Stimulated activated CD8-positive, alpha-beta memory T cell treated with anti-CD3 and anti-CD28 coated beads, Interleukin-15, amount 100 ng/mL, for 48 hours (primary cell): ENCODE measurements at regions not wholly inside any gene's neighbourhood (a gene's known extent, or its start where the extent isn't known, plus 50 kb on each side); places are given as distances from the start of the nearest gene placed in this dataset.
"Not testable (repeated sequence)": the region's sequence is repeated elsewhere in the genome, so short reads cannot be mapped to it uniquely, and the experiment has no call there.

Experiments
- DNase-seq, 2 donors: peaks; one replicate each; pipeline ENCODE4 v3.0.0-alpha.2; 2020; ENCODE audit warnings: low read depth in 2 of 2

DNA sequence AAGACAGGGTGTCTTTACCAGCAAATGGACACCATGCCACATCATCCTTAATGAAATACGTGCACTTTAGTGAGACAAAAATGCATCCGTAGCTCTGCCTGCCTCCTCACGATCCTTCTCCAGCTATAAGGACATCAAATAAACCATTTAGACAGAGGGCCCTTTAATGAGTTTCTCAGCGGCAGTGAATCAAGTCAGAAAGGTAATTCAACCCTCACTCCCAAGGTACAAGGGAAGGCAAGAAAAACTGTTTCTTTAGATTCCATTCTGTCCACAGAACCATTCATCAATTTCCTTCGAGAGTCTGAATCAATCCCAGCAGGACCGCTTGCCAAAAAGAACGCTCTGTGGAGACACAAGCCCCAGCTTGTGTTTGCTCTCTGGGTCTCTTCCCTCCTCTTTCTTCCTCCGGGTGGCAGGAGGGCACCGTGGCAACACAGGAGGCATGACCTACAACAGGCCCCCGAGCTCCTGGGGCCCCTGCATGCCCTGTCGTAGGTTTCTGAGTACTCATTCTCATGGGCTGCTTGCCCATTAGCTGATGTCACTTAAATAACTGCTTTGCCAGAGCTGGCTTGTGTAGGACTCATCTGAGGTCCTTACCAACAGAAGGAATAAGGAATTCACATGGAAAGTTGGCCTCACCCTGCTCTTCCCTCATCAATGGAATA lies 297.8 kb upstream of the PRKCQ start:
- no peak for DNase-seq

DNA sequence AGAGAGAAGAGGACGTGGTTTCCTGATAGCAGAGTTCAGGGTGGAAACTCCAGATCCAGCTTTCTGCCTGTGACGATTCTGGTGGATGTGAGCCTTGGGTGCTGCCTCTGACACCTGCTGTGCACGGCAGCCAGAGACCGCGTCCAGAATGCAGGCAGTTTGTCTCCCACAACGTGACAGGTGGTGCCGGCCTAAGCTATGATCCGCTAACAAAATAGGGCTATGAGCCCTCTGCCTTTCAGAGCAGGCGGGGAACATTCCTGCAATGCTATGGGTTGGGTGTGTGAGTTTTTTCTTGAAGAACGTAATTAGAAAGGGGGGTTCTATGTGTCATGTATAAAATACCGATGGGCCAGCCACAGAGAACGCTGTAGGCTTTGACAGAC lies 297.3 kb upstream of the PRKCQ start:
- no peak for DNase-seq

DNA sequence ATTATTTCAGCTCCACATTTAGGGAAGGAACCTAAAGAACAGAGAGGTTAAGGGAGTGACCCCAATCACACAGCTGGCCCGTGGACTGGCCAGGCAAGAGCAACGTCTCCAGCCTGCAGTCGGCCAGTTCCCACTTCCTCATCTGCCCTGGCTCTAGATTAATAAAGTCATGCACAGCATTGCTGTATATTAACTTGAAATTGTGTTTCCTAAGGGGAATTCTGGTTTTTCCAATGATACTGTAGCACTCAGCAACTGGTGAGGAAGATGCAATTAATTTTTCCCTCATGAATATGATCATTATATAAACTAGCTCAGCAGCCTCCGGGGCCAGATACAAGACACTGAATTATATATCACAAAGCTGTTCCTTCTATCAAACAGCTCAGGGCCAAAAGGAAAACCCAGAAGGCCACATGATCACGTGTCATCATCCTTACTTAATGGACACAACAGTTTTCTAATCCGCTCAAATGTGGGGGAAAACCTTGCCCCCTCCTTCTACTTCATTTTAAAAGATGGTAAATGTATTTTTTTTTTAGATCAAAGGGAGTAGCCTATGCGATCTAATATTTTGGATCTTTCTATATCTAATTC lies 295.3 kb upstream of the PRKCQ start:
- DNase-seq = no peak

DNA sequence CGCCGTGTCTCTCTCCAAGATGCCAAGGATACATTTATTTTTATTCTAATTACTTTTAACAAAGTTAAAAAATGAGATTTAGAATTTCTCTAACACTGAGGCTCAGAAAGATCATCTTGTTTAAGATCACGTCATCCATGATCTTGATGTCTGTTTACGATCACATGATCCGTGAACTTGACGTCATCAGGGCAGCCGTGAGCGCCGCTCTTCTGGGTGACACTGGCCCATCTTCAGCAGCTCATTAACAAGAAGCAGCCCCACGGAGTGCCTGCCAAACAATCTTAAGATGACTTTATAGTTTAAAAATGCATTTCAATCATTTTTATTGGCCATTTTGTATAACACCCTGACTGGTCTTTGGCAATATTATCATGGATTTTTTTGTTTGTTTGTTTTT lies 291.1 kb upstream of the PRKCQ start:
- no peak for DNase-seq

DNA sequence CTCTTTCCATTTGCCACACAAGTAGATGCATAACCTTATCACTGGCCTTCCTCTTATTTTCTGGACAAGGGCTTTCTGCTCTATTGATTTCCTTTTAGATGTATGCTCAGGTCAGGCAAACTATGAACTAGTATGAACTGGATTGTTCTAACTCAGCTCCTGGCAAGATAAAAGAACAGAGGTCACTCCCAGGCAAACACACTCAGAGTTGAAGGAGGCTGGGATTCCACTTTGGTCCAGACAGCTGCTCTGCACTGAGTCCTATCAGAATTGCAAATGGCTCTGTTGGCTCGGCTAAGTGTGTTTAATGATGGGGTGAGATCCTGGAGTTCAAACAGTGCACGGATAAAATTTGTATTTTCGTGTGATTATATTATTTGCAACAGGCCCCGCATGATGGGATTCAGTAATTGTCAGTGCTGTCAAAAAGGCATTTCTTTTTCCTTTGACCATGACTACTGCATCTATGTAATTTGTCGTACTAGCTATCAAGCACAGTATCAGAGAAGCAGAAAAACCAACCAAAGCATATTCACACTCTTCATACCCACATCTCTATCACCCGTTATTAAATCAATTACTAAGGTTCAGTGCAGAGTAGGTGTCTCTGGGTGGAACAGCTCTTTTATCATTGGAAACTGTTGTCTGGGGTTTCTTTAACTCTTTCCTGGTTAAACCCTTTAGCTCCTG lies 288.1 kb upstream of the PRKCQ start:
- DNase-seq = no peak

DNA sequence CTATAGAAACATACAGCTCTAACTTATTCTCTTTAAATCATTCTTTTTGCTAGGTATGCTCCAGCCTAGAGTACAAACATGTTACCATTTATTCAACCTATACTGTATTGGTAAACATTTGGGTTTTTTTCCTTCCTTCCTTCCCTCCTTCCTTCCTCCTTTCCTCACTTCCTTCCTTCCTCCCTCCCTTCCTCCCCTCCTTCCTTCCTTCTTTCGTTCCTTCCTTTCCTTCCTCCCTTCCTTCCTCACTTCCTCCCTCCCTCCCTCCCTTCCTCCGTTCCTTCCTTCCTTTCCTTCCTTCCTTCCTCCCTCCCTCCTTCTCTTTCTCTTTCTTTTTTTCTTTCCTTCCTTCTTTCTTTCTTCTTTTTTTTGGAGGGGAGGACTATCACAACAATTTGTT lies 286.7 kb upstream of the PRKCQ start:
- DNase-seq = no peak

DNA sequence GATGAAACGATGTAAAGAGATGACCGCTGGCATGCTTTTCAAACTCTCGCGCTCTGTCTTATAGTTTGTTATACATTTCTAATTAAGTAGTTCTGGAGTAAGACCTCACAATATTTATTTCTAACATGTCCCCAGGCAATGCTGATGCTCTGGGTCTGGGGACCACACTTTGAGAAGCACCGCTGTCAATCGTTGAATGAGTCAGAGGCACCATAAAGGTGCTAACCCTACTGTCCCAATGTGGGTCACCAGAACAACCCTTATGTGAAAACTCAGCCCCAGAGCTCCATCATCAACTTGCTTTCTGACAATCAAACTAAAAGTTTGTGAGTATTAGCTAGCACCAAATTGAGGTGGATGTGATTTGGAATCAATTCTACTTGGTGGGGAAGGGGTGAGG lies 284.1 kb upstream of the PRKCQ start:
- DNase-seq = no peak

DNA sequence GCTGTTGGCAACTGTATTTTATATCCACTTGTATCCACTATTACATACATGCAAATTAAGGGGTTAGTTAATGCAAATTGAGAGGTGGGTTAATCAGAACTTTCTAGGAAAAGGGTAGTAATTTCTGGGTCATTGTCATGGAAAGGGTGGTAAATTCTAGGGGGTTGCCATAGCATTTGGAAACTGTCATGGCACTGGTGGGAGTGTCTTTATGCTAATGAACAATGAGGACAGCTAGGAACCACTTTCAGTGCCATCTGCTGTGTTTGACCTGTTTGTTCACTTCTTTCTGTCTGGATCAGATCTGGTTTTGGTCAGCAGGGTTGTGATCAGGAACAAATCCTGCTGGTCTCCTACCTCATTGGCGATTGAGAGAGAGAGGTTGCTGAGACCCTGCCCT lies 283.3 kb upstream of the PRKCQ start:
- DNase-seq = no peak

DNA sequence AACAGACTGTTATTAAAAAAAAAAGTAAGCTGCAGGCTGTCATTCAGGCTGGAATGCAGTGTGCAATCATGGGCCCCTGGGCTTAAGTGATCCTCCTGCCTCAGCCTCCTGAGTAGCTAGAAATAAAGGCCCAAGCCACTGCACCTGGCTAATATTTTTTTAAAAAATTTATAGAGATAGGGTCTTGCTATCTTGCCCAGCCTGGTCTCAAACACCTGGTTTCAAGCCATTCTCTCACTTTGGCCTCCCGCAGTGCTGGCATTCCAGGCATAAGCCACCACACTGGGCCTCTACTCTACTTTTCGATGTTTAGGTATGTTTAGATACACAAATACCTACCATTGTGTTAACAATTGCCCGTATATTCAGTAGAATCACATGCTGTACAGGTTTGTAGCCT lies 270.4 kb upstream of the PRKCQ start:
- DNase-seq = no peak

DNA sequence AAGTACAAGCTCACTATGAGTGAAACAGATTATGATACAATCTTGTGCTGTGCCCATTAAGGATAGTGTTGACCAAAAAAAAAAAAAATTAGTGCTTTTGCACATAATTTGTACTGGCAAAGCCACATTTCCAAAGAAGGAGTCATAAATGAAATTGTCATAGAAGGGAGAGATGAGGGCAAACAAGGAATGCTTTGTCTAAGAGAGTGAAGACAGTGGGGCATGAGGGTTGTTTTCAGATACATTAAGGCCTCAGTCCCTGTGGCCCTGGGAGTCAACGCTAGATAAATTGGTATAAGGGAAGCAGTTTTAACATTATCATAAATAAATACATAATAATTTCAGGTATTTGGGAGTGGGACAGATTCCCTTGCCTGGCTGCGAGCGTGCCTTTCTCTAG lies 267.5 kb upstream of the PRKCQ start:
- DNase-seq = no peak

DNA sequence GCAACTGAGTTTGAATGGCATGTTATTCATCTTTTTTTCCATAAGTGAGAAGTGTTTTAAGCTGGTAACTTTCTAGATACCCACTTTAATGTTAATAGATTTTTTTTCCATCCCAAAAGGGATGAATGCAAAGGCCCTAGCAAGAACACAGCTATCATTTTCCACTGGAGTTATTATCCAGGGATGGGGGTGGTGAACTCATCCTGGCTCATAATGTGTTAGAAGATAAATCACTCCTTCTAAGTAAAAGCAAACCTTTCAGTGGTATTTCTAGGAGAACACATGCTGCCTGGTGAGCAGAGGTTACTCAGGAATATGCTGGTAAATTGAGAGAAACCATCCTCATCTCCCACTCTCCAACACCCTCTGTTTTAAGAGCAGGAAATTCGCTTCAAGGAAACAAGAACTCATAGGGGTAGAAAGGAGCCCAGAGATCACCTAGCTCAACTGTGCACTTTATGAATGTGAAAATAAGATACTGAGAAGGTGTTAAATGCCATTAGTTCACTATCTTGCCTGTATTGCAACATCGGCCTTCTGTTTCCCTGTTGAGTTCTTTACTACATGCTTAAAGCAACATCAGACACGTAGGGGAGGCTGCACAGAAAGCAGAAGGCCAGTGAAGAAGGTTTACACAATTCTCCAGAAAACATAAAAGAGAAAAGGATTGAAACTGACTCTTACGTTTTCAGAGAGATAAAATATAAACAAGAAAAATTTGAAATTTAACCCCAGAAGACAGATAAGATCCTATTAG lies 264.0 kb upstream of the PRKCQ start:
- no peak for DNase-seq

DNA sequence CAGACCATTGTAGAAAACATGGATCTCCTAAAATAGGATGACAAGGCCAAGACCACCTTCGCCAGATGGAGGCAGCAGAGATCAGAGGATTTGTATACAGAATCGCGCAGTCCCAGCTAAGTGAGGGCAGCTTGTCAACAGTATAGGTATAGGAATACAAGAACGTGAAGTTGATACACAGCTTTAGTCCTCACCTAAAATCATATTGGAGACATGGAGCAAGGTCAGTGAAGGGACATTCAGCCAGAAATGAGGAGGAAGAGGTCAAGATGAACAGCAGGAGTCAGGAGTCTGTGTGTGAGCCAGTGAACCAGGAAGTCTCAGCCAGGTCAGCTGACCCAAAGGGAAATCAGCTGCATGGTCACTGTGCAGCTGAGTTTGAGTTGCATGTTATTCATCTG lies 263.4 kb upstream of the PRKCQ start:
- no peak for DNase-seq

DNA sequence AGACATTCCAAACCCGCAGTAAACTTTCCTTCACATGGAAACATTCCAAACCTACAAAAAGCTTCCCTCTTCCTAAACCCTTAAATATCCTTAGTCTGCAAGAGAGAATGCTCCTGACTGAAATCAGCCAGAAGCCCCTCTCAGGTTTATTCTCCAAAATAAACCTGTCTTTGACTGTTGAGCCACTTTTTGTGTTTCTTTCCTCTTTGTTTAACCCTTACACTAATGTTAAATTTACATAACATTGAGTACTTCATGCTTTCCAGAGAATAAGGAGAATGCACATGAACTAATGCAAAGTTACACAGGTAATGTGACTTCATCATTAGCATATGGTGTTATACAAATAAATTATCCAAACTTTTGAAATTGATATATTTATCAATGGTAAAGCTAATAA lies 262.6 kb upstream of the PRKCQ start:
- DNase-seq = no peak

DNA sequence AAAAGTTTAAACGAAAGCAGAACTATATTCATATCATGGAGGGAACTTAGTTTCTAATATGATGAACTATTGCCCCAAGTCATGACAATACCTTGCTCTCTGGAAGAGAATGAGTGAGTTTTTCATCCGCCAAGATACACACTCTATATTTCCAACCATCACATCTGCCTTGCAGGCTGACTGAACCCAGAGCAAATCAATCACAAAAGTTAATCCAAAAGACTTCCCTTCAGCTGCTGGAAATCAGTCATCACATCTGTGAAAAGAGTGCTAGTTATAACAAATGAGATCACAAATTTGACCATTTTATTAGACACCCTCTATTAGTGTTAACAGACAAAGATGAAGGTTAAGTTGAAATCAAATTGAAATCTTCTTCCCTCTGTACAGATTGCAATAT lies 261.7 kb upstream of the PRKCQ start:
- no peak for DNase-seq

DNA sequence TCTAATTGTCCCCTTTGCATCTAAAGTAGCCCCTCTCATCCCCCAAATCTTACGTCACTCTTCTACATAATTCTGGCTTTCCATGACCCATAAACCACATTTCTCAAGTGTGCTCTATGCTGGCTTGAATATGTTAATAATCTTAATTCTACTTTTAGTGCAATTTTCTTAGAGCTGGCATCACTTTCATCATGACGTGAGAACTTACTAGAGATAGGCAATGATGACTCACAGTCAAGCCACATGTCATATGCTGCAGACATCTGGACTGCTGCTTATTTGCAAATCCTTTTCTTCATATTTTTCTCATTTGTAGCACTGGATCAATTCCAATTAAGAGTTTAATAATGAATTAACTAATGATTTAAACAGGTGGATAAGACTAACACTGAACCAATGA lies 260.7 kb upstream of the PRKCQ start:
- DNase-seq = no peak

DNA sequence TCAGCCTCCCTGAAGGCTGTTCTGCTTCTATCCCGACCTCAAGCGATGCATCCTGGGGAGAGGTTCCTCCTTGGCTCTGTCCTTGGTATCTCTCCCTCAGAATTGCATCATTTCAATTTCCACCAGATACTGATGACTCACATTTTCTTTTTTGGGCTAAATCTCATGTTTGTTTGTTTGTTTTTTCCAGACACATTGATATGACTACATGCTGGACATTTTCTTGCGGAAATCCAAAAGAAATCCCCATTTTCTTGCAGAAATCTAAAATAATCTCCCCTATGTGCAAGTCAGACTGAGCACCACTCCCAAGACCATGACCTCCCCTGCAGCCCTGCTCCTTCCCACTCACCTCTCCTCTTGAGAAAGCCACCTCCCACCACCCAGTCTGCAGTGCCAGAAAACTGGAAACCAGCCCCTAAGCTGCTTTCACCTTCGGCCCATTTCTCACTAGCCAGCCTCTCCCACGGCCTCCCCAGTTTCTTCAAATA lies 260.2 kb upstream of the PRKCQ start:
- DNase-seq = no peak

DNA sequence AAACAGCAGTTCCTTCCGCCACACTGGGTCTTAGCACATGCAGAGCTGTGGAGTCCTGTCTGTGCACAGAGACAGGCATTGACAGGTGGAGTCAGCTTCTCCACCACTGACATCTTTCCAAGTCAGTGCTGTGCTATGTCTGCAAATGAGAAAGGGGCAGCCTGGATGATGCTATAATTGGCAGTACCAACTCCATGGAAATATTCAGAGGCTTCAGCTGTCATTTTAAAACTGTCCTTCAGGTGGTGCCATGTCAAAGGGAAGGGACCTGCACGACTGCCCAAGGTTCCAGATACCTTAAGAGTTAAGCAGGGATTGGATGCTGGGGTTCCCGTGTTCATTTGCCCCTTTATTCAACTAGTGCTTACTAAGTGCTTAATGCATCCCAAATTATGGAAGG lies 258.0 kb upstream of the PRKCQ start:
- DNase-seq = no peak

DNA sequence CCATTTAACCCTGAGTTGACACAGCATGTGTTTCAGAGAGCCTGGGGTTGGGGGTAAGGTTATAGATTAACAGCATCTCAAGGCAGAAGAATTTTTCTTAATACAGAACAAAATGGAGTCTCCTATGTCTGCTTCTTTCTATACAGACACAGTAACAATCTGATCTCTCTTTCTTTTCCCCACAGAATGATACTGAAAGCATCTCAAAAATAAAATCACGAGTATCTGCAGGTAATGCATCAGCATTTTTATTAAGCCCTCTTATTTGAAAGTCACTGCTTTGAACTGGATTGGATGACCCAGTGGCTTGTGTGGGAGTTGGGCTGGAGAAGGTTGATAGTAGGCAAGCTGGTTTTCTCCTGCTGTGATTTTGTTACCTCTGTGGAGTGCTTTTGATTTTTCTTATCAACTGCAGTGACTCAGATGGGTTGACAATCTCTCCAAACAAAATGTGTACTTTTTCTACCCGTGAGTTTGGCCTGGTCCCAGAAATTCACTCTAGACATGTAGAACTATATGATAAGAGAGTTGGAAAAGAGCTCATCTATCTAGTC lies 253.5 kb upstream of the PRKCQ start:
- no peak for DNase-seq

DNA sequence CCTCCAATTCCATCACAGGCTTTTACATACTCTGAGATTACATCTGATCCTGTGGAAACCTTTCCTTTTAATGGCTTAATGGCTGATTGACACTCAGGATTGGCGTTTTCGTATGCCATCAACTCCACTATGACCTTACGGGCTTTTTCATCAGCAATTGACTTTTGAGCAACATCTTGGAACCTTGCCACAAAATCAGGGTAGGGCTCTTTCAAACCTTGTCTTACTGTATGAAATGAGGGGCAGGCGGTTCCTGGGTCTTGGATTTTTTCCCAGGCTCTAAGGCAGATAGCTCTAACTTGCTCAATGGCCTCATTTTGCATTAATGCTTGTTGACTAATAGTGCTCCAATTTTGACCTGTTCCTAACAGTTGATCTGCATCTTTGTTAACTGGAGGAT lies 250.9 kb upstream of the PRKCQ start:
- DNase-seq = not testable (repeated sequence)

DNA sequence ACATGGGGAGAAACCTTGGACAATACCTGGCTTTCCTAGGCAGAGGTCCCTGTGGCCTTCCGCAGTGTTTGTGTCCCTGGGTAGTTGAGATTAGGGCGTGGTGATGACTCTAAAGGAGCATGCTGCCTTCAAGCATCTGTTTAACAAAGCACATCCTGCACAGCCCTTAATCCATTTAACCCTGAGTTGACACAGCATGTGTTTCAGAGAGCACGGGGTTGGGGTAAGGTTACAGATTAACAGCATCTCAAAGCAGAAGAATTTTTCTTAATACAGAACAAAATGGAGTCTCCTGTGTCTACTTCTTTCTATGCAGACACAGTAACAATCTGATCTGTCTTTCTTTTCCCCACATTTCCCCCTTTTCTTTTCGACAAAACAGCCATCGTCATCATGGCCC lies 244.7 kb upstream of the PRKCQ start:
- DNase-seq = not testable (repeated sequence)

DNA sequence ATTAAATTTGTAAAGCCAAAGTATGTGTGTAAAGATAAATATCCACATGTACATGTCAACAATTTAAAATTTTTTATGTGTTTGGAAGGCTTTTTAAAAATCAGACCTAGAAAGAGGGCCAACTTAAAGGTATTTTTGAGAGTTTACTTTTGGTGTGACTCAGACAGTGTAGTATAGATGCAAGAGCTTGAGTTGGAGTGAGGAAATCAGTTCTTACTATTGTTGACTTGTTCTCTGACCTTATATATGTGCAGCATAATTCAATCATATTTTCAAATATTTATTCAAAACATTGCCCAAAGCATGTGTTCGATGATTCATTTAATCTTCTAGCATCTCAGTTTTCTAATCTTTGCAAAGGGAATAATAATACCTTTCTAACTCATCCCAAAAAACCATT lies 243.7 kb upstream of the PRKCQ start:
- no peak for DNase-seq

DNA sequence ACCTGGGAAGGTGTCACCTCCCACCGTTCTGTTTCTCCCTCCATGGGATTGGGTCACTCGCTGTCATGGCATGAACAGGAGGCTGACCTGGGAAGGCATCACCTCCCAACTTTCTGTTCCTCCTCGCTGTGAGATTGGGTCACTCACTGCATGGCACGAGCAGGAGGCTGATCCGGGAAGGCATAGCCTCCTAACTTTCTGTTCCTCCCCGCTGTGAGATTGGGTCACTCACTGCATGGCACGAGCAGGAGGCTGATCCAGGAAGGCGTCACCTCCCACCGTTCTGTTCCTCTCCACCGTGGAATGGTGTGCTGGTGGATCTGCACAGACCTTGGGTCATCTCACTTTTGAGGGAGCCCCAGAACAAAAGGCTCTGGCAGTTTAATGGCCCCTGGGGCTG lies 239.2 kb upstream of the PRKCQ start:
- no peak for DNase-seq
